Retina (tissue), 1 donor: ENCODE measurements at regions not wholly inside any gene's neighbourhood (a gene's known extent, or its start where the extent isn't known, plus 50 kb on each side); places are given as distances from the start of the nearest gene placed in this dataset.
"Not testable (repeated sequence)": the region's sequence is repeated elsewhere in the genome, so short reads cannot be mapped to it uniquely, and the experiment has no call there.

Source experiments
- DNase-seq: peaks from one replicate; pipeline ENCODE4 v3.0.0-alpha.2; 2016

DNA sequence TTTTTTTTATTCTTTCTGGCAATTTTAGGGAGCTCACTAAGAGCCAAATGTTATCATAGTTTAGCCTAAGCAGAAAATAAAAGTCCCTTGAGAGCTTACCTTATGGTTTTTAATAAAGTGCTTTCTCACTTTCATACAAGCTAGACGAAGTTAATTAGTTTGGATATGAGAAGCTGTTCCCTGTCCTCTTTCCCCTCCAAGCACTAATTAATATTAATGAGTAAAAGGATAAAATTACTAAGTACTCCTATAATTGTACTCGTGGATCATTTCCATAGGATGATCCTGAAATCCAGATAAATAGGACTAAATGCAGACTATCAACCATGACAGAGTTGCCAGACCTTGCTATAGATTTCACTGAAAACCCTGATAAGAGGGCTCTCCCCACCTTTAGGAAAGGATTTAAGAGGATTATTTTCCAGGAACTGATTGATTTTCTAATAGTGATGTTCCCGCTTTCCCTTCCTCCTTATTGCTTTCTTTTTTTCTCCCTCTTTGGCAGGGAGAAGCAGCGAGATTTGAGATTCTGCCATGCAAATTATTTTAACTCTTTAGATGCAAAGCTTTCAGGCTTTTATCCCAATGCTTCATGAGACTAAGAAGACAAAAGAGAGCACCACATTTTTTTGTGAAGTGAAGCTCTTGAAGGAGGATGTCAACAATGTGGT, 58.3 kb upstream of the HECW1 start:
- DNase-seq = no peak

DNA sequence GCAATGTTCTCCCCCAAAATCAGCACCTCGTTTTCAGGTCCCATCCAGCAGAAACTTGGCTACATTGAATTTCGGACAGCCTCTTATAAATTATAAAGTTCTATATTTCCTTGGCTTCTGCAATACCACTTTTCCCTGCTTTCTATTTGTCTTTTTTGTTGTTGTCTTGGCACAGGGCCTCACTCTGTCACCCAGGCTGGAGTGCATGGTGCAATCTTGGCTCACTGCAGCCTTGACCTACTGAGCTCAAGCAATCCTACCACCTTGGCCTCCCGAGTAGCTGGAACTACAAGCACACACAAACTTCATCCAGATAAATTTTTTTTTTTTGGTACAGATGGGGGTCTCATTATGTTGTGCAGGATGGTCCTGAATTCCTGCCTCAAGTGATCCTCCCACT, 55.3 kb upstream of the HECW1 start:
- no peak for DNase-seq

- no peak for DNase-seq
Observed at GRCh38 chr7:43058271-43059066, 54.0 kb upstream of the HECW1 start.

DNA sequence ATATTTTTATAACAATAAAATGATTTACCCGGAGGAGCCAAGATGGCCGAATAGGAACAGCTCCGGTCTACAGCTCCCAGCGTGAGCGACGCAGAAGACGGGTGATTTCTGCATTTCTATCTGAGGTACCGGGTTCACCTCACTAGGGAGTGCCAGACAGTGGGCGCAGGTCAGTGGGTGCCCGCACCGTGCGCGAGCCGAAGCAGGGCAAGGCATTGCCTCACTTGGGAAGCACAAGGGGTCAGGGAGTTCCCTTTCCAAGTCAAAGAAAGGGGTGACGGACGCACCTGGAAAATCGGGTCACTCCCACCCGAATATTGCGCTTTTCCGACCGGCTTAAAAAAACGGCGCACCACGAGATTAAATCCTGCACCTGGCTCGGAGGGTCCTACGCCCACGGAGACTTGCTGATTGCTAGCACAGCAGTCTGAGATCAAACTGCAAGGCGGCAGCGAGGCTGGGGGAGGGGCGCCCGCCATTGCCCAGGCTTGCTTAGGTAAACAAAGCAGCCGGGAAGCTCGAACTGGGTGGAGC, 53.3 kb upstream of the HECW1 start:
- DNase-seq = not testable (repeated sequence)
